HEK293 (cell line): ENCODE measurements at regions not wholly inside any gene's neighbourhood (a gene's known extent, or its start where the extent isn't known, plus 50 kb on each side); places are given as distances from the start of the nearest gene placed in this dataset.

ENCODE experiments used
- CTCF ChIA-PET: fragments of 350-600 bp; formaldehyde crosslinking; extraction: SDS; loops from one replicate; lab custom pipeline; 2021; ENCODE audit warnings: antibody characterized with exemption; lab: Yijun Ruan, JAX
- POLR2A ChIA-PET: fragments of 300-600 bp; formaldehyde crosslinking; extraction: SDS; loops from one replicate; lab custom pipeline; 2020; ENCODE audit warnings: antibody characterized with exemption, inconsistent platforms; lab: Yijun Ruan, JAX
- H3K27ac ChIP-seq: fragments of 200-500 bp; sonication (Bioruptor generic); 2 replicates; pipeline ENCODE4 v1.5.1; 2014; ENCODE audit warnings: low read depth, low read length, control low read depth, inconsistent platforms; ENCODE audit errors: extremely low read depth
- H3K36me3 ChIP-seq, 2 experiments: fragments of 200-500 bp in 1 of 2; sonication (Bioruptor generic) in 1 of 2; 1 replicate in 1 of 2; 2 replicates in 1 of 2; pipeline ENCODE4 v1.5.1; 2014 to 2017; ENCODE audit warnings: inconsistent platforms in 2 of 2, low read length in 2 of 2; ENCODE audit not compliant: control insufficient read depth in 2 of 2, insufficient read depth in 1 of 2
- H3K4me1 ChIP-seq: fragments of 200-500 bp; sonication (Bioruptor generic); 2 replicates; pipeline ENCODE4 v1.5.1; 2014; ENCODE audit warnings: mild to moderate bottlenecking, low read length, inconsistent platforms; ENCODE audit not compliant: control insufficient read depth, insufficient read depth
- H3K4me3 ChIP-seq: 2 replicates; pipeline ENCODE4 v1.5.1; 2011; ENCODE audit warnings: low read depth, mild to moderate bottlenecking, control low read depth, low read length, moderate library complexity
- H3K9me3 ChIP-seq: fragments of 200-500 bp; sonication (Bioruptor generic); 2 replicates; pipeline ENCODE4 v1.5.1; 2014; ENCODE audit warnings: low read depth, low read length, inconsistent platforms; ENCODE audit not compliant: control insufficient read depth, insufficient read depth
- GLIS1 ChIP-seq: fragments of 450-650 bp; formaldehyde crosslinking; IDR thresholded peaks from 2 replicates; pipeline ENCODE4 v1.5.1; 2016; ENCODE audit warnings: missing biosample characterization, missing genetic modification characterization
- SP7 ChIP-seq: fragments of 450-650 bp; formaldehyde crosslinking; IDR thresholded peaks from 2 replicates; pipeline ENCODE4 v1.5.1; 2016; ENCODE audit warnings: missing biosample characterization, missing genetic modification characterization
- ZBTB17 ChIP-seq: fragments of 450-650 bp; formaldehyde crosslinking; IDR thresholded peaks from 2 replicates; pipeline ENCODE4 v1.5.1; 2016; ENCODE audit warnings: missing biosample characterization, missing genetic modification characterization
- ZBTB26 ChIP-seq: fragments of 450-650 bp; formaldehyde crosslinking; optimal IDR thresholded peaks from 2 replicates; pipeline ENCODE3; 2016; ENCODE audit warnings: missing biosample characterization, mild to moderate bottlenecking, missing genetic modification characterization
- ZBTB48 ChIP-seq: fragments of 450-650 bp; formaldehyde crosslinking; IDR thresholded peaks from 2 replicates; pipeline ENCODE4 v1.5.1; 2016; ENCODE audit warnings: missing biosample characterization, missing genetic modification characterization
- ZNF121 ChIP-seq: fragments of 450-650 bp; formaldehyde crosslinking; IDR thresholded peaks from 2 replicates; pipeline ENCODE4 v1.5.1; 2016; ENCODE audit warnings: missing biosample characterization, missing genetic modification characterization
- ZNF19 ChIP-seq: fragments of 450-650 bp; formaldehyde crosslinking; IDR thresholded peaks from 2 replicates; pipeline ENCODE4; 2016; ENCODE audit warnings: missing biosample characterization, missing genetic modification characterization, low read depth
- ZNF239 ChIP-seq: fragments of 450-650 bp; formaldehyde crosslinking; IDR thresholded peaks from 2 replicates; pipeline ENCODE4 v1.5.1; 2016; ENCODE audit warnings: missing biosample characterization, missing genetic modification characterization
- ZNF311 ChIP-seq: fragments of 450-650 bp; formaldehyde crosslinking; IDR thresholded peaks from 2 replicates; pipeline ENCODE4 v1.5.1; 2017; ENCODE audit warnings: missing biosample characterization, missing genetic modification characterization, borderline replicate concordance
- ZNF394 ChIP-seq: fragments of 450-650 bp; formaldehyde crosslinking; IDR thresholded peaks from 2 replicates; pipeline ENCODE4 v1.5.1; 2016; ENCODE audit warnings: missing biosample characterization, missing genetic modification characterization, mild to moderate bottlenecking, moderate library complexity, borderline replicate concordance
- ZNF449 ChIP-seq: fragments of 450-650 bp; formaldehyde crosslinking; IDR thresholded peaks from 2 replicates; pipeline ENCODE4 v1.5.1; 2017; ENCODE audit warnings: missing biosample characterization, mild to moderate bottlenecking, missing genetic modification characterization, moderate library complexity
- ZNF514 ChIP-seq: fragments of 450-650 bp; formaldehyde crosslinking; IDR thresholded peaks from 2 replicates; pipeline ENCODE4 v1.5.1; 2016; ENCODE audit warnings: missing biosample characterization, missing genetic modification characterization
- ZNF544 ChIP-seq: fragments of 450-650 bp; formaldehyde crosslinking; IDR thresholded peaks from 2 replicates; pipeline ENCODE4 v1.5.0; 2017; ENCODE audit warnings: missing biosample characterization, missing genetic modification characterization
- TF ChIP-seq, protein P1 (sequence below): fragments of 450-650 bp; formaldehyde crosslinking; IDR thresholded peaks from 2 replicates; pipeline ENCODE4; 2016; ENCODE audit warnings: missing biosample characterization, missing genetic modification characterization
- TF ChIP-seq, protein P2 (sequence below): fragments of 450-650 bp; formaldehyde crosslinking; conservative IDR thresholded peaks from 2 replicates; pipeline ENCODE4 v1.5.1; 2016; ENCODE audit warnings: low read depth, missing biosample characterization, missing genetic modification characterization
- TF ChIP-seq, protein P3 (sequence below): fragments of 450-650 bp; formaldehyde crosslinking; IDR thresholded peaks from 2 replicates; pipeline ENCODE4 v1.5.1; 2016; ENCODE audit warnings: missing biosample characterization, missing genetic modification characterization
- TF ChIP-seq, protein P4 (sequence below): fragments of 450-650 bp; formaldehyde crosslinking; IDR thresholded peaks from 2 replicates; pipeline ENCODE4 v1.5.1; 2016; ENCODE audit warnings: missing biosample characterization, missing genetic modification characterization

DNA sequence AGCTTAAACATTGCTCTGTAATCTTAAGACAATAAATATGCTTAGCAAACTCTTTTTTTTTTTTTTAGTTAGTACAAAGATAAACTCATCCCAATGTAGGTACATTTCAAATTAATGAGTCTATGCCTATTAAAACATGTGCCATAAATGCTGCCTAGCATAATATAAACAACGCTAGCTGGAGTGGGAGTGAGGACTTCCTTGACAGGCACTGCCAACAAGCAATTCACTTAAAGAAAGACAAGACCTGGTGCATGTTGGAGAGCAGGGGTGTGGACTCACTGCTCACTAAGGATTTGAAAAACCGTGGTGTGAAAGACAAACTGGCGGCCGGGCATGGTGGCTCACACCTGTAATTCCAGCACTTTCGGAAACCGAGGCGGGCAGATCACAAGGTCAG is 187.2 kb upstream of the RGS6 start:
- Histone ChIP-seq H3K4me1 (no peaks in the 10 kb centered on the region), H3K36me3 (no peaks in the 10 kb centered on the region; a peak in 1 of 3 replicates), H3K27ac (no peak overlapping the region), H3K9me3 (no peaks in the 10 kb centered on the region)
- ChIA-PET POLR2A (interaction anchor here (0.6 to 0.7 kb wide), 2 partner anchors 239 to 472 kb away, joined by 3 to 5 read pairs; no protein-coding TSS in a partner anchor), CTCF (interaction anchor here (0.7 to 1.6 kb wide), 2 partner anchors 110 to 151 kb away, joined by 5 to 6 read pairs; no protein-coding TSS in a partner anchor)
- TF ChIP-seq, protein P1, sequence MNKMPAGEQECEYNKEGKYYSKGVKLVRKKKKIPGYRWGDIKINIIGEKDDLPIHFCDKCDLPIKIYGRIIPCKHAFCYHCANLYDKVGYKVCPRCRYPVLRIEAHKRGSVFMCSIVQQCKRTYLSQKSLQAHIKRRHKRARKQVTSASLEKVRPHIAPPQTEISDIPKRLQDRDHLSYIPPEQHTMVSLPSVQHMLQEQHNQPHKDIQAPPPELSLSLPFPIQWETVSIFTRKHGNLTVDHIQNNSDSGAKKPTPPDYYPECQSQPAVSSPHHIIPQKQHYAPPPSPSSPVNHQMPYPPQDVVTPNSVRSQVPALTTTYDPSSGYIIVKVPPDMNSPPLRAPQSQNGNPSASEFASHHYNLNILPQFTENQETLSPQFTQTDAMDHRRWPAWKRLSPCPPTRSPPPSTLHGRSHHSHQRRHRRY (tag by site-specific recombination), result no peak
- TF ChIP-seq, protein P2, sequence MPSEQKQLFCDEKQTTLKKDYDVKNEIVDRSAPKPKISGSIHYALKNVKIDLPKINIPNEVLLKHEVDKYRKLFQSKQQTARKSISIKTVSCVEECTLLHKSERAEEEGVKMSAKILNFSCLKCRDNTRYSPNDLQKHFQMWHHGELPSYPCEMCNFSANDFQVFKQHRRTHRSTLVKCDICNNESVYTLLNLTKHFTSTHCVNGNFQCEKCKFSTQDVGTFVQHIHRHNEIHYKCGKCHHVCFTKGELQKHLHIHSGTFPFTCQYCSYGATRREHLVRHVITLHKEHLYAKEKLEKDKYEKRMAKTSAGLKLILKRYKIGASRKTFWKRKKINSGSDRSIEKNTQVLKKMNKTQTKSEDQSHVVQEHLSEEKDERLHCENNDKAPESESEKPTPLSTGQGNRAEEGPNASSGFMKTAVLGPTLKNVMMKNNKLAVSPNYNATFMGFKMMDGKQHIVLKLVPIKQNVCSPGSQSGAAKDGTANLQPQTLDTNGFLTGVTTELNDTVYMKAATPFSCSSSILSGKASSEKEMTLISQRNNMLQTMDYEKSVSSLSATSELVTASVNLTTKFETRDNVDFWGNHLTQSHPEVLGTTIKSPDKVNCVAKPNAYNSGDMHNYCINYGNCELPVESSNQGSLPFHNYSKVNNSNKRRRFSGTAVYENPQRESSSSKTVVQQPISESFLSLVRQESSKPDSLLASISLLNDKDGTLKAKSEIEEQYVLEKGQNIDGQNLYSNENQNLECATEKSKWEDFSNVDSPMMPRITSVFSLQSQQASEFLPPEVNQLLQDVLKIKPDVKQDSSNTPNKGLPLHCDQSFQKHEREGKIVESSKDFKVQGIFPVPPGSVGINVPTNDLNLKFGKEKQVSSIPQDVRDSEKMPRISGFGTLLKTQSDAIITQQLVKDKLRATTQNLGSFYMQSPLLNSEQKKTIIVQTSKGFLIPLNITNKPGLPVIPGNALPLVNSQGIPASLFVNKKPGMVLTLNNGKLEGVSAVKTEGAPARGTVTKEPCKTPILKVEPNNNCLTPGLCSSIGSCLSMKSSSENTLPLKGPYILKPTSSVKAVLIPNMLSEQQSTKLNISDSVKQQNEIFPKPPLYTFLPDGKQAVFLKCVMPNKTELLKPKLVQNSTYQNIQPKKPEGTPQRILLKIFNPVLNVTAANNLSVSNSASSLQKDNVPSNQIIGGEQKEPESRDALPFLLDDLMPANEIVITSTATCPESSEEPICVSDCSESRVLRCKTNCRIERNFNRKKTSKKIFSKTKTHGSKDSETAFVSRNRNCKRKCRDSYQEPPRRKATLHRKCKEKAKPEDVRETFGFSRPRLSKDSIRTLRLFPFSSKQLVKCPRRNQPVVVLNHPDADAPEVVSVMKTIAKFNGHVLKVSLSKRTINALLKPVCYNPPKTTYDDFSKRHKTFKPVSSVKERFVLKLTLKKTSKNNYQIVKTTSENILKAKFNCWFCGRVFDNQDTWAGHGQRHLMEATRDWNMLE (tag by site-specific recombination), result no peak
- no peak for TF ChIP-seq ZNF19
- TF ChIP-seq, protein P3, sequence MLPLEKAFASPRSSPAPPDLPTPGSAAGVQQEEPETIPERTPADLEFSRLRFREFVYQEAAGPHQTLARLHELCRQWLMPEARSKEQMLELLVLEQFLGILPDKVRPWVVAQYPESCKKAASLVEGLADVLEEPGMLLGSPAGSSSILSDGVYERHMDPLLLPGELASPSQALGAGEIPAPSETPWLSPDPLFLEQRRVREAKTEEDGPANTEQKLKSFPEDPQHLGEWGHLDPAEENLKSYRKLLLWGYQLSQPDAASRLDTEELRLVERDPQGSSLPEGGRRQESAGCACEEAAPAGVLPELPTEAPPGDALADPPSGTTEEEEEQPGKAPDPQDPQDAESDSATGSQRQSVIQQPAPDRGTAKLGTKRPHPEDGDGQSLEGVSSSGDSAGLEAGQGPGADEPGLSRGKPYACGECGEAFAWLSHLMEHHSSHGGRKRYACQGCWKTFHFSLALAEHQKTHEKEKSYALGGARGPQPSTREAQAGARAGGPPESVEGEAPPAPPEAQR (tag by site-specific recombination), result no peak
- TF ChIP-seq ZNF394, result no peak
- no peak for TF ChIP-seq ZBTB26 (tag by site-specific recombination)
- TF ChIP-seq, protein P4, sequence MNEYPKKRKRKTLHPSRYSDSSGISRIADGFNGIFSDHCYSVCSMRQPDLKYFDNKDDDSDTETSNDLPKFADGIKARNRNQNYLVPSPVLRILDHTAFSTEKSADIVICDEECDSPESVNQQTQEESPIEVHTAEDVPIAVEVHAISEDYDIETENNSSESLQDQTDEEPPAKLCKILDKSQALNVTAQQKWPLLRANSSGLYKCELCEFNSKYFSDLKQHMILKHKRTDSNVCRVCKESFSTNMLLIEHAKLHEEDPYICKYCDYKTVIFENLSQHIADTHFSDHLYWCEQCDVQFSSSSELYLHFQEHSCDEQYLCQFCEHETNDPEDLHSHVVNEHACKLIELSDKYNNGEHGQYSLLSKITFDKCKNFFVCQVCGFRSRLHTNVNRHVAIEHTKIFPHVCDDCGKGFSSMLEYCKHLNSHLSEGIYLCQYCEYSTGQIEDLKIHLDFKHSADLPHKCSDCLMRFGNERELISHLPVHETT (tag by site-specific recombination), result no peak
- TF ChIP-seq ZNF239, result no peak
- TF ChIP-seq ZNF544 (tag by site-specific recombination), result no peak
- TF ChIP-seq ZBTB48 (tag by site-specific recombination), result no peak
- TF ChIP-seq SP7 (tag by site-specific recombination), result no peak
- no peak for TF ChIP-seq ZNF121 (tag by site-specific recombination)
- TF ChIP-seq GLIS1 (tag by site-specific recombination), result no peak
- TF ChIP-seq ZBTB17 (tag by site-specific recombination), result no peak
- no peak for TF ChIP-seq ZNF514 (tag by site-specific recombination)
- no peak for TF ChIP-seq ZNF311 (tag by site-specific recombination)
- no peak for TF ChIP-seq ZNF449 (tag by site-specific recombination)
- TF ChIP-seq, all 188 proteins: peak for 0
- H3K4me3 ChIP-seq, result no peak overlapping the region
